ENCODE measurements at regions not wholly inside any gene's neighbourhood (a gene's known extent, or its start where the extent isn't known, plus 50 kb on each side); places are given as distances from the start of the nearest gene placed in this dataset.
"Not testable (repeated sequence)": the region's sequence is repeated elsewhere in the genome, so short reads cannot be mapped to it uniquely, and the experiment has no call there.

DNA sequence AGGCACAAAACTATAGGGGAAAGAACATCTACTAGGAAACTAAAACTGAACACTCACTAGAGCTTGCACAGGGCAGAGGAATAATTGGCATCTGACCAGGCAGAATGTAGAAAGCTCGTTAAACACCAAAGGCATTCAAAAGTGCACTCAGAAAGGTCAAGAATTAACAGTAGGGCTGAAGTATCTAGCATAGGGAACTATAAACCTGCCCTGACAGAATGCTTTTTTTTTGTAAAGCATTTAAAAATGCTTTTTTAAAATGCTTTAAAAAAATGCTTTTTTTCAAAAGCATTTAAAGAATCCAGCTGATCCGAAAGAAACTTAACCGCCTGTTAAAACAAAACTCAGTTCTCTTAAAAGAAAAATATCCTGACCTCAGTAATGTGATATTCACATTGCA, 74.6 kb upstream of the EGFR start:
- no peak for DNase-seq (ENCODE audit: low spot score in 2 of 2)
- WGBS, result 59% methylated on average over 3 of the region's 3 CpGs

DNA sequence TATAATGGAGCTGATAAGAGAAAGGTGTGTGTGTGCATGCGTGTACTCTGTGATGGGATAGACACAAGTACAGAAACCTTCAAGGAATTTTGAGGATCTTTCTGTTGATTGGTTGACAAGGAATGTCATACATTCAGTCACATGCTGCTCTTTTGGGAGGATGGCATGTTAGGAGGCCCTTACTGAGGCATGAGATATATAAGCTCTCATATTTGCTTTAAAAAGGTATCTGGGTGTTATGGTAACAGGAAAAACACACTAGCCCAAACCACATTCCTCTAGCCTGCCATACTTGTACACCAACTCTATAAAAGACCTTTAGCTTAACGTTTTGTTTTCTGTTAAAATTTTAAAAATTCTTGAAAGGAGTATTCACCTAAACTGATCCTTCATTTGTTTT, 72.5 kb upstream of the EGFR start:
- Histone ChIP-seq H3K4me3 (no peak overlapping the region), H3K27ac (peak overlapping the region; percentile 75), H3K9me3 (no peaks in the 10 kb centered on the region), H3K36me3 (no peaks in the 10 kb centered on the region), H3K27me3 (no peaks in the 10 kb centered on the region), H3K4me1 (peaks cover 4% of the 10 kb centered on the region)
- WGBS, result 61% methylated on average over 2 of the region's 2 CpGs
- TF ChIP-seq EP300 (IDR thresholded peaks at IDR 0.05) (no peak), POLR2A (IDR thresholded peaks at IDR 0.05) (no peak), POLR2AphosphoS5 (IDR thresholded peaks at IDR 0.05) (no peak)
- TF ChIP-seq, protein P1, sequence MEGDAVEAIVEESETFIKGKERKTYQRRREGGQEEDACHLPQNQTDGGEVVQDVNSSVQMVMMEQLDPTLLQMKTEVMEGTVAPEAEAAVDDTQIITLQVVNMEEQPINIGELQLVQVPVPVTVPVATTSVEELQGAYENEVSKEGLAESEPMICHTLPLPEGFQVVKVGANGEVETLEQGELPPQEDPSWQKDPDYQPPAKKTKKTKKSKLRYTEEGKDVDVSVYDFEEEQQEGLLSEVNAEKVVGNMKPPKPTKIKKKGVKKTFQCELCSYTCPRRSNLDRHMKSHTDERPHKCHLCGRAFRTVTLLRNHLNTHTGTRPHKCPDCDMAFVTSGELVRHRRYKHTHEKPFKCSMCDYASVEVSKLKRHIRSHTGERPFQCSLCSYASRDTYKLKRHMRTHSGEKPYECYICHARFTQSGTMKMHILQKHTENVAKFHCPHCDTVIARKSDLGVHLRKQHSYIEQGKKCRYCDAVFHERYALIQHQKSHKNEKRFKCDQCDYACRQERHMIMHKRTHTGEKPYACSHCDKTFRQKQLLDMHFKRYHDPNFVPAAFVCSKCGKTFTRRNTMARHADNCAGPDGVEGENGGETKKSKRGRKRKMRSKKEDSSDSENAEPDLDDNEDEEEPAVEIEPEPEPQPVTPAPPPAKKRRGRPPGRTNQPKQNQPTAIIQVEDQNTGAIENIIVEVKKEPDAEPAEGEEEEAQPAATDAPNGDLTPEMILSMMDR (IDR thresholded peaks at IDR 0.05), result no peak
- DNase-seq (ENCODE audit: low spot score in 2 of 2), result no peak

More for the DNA sequence above, 74.6 kb upstream of the EGFR start:
- Histone ChIP-seq H3K4me3 (no peak overlapping the region), H3K36me3 (no peaks in the 10 kb centered on the region), H3K27ac (no peak overlapping the region), H3K9me3 (no peaks in the 10 kb centered on the region), H3K4me1 (peaks cover 4% of the 10 kb centered on the region), H3K27me3 (no peaks in the 10 kb centered on the region)
- TF ChIP-seq POLR2A (IDR thresholded peaks at IDR 0.05) (no peak), EP300 (IDR thresholded peaks at IDR 0.05) (no peak), POLR2AphosphoS5 (IDR thresholded peaks at IDR 0.05) (no peak)
- TF ChIP-seq, protein P1 (IDR thresholded peaks at IDR 0.05), result no peak

- peaks cover 4% of the 10 kb centered on the region for H3K4me1 ChIP-seq
- H3K36me3 ChIP-seq, result no peaks in the 10 kb centered on the region
- peak overlapping the region; percentile 56 for H3K27ac ChIP-seq
- no peak overlapping the region for H3K4me3 ChIP-seq
- TF ChIP-seq POLR2AphosphoS5 (IDR thresholded peaks at IDR 0.05) (no peak), POLR2A (IDR thresholded peaks at IDR 0.05) (no peak), EP300 (IDR thresholded peaks at IDR 0.05) (no peak)
- TF ChIP-seq, protein P1 (IDR thresholded peaks at IDR 0.05), result no peak
- H3K9me3 ChIP-seq, result no peaks in the 10 kb centered on the region
- 39% methylated on average over 3 of the region's 3 CpGs for WGBS
- no peaks in the 10 kb centered on the region for H3K27me3 ChIP-seq
- no peak for DNase-seq (ENCODE audit: low spot score in 2 of 2)
These were observed 72.1 kb upstream of the EGFR start for GRCh38 chr7:54946764-54947163.

DNA sequence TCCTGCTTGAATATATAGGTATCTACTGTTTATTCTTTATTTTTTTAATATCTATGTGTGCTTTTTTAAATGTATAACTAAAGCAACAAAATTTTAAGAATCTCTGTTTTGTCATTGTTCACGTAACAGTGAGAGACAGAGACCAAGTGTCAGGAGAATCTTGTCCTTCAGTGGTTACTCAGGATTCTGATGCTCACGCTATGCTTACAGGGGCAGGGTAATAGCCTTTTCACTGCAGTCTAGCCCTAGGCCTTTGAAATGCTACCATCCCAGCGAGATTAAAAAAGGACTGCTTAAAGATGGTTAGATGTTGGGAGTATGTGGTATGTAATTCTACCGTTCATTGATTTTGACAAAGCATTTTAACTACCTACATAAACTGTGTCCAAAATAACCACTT, 71.6 kb upstream of the EGFR start:
- no peaks in the 10 kb centered on the region for H3K36me3 ChIP-seq
- peak overlapping the region; percentile 56 for H3K27ac ChIP-seq
- peaks cover 4% of the 10 kb centered on the region for H3K4me1 ChIP-seq
- DNase-seq (ENCODE audit: low spot score in 2 of 2), result no peak
- no peaks in the 10 kb centered on the region for H3K27me3 ChIP-seq
- 57% methylated on average over 4 of the region's 4 CpGs for WGBS
- H3K9me3 ChIP-seq, result no peaks in the 10 kb centered on the region
- H3K4me3 ChIP-seq, result no peak overlapping the region
- TF ChIP-seq EP300 (IDR thresholded peaks at IDR 0.05), result no peak
- no peak for TF ChIP-seq POLR2AphosphoS5 (IDR thresholded peaks at IDR 0.05)
- TF ChIP-seq, protein P1 (IDR thresholded peaks at IDR 0.05), result no peak
- TF ChIP-seq POLR2A (IDR thresholded peaks at IDR 0.05), result no peak

DNA sequence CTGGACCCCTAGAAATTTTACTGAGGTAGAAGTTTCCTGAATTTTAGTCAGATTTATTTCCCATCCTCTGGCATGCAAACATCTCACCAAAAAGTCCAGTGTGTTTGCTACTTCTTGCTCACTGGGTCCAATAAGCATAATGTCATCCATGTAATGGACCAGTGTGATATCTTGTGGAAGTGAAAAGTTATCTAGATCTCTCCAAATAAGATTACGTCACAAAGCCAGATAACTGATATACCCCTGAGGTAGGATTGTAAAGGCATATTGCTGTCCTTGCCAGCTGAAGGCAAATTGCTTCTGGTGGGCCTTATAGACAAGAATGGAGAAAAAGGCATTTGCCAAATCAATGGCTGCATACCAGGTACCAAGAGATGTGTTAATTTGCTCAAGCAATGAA, 69.3 kb upstream of the EGFR start:
- WGBS, result 92% methylated on average over 1 of the region's 1 CpG
- DNase-seq (ENCODE audit: low spot score in 2 of 2); H3K9me3 ChIP-seq: not testable (repeated sequence)

GRCh38 chr7:54955296-54955695, 63.5 kb upstream of the EGFR start:
- H3K36me3 ChIP-seq, result no peaks in the 10 kb centered on the region
- H3K27me3 ChIP-seq, result no peaks in the 10 kb centered on the region
- H3K4me1 ChIP-seq, result no peaks in the 10 kb centered on the region
- WGBS, result 36% methylated on average over 2 of the region's 2 CpGs
- TF ChIP-seq, protein P1 (IDR thresholded peaks at IDR 0.05), result no peak
- TF ChIP-seq POLR2AphosphoS5 (IDR thresholded peaks at IDR 0.05), result no peak
- no peak for TF ChIP-seq POLR2A (IDR thresholded peaks at IDR 0.05)
- no peak for TF ChIP-seq EP300 (IDR thresholded peaks at IDR 0.05)
- no peak overlapping the region for H3K27ac ChIP-seq
- H3K9me3 ChIP-seq, result no peaks in the 10 kb centered on the region
- H3K4me3 ChIP-seq, result no peak overlapping the region
- no peak for DNase-seq (ENCODE audit: low spot score in 2 of 2)

More for the DNA sequence above, 69.3 kb upstream of the EGFR start:
- not testable (repeated sequence) for H3K36me3 ChIP-seq, H3K4me3 ChIP-seq, H3K4me1 ChIP-seq, H3K27me3 ChIP-seq, H3K27ac ChIP-seq

Data from suprapubic skin (tissue), 4 donors.